A673 (cell line): ENCODE measurements at regions not wholly inside any gene's neighbourhood (a gene's known extent, or its start where the extent isn't known, plus 50 kb on each side); places are given as distances from the start of the nearest gene placed in this dataset.

Experiments
- BruUV-seq: library from RNA; stranded (reverse); fragments of 400-500 nt; replicated peaks from 2 replicates; lab custom pipeline; 2021; lab: Mats Ljungman, UMichigan
- CTCF ChIA-PET: fragments of 300-600 bp; sonication (Branson Sonifier 250); formaldehyde crosslinking; loops from one replicate; lab custom pipeline; 2022; ENCODE audit warnings: antibody characterized with exemption; lab: Charles Lee
- POLR2A ChIA-PET: fragments of 300-600 bp; sonication (Branson Sonifier 250); formaldehyde crosslinking; loops from one replicate; lab custom pipeline; 2022; ENCODE audit warnings: antibody characterized with exemption; ENCODE audit not compliant: low non-redundant PET; lab: Charles Lee
- DNase-seq: peaks from one replicate; pipeline ENCODE4 v3.0.0-alpha.2; 2015; ENCODE audit warnings: low spot score
- H3K27ac ChIP-seq: fragments of 200-600 bp; sonication (generic); 2 replicates; pipeline ENCODE4 v1.5.1; 2016; ENCODE audit warnings: mixed run types, low read depth, mild to moderate bottlenecking, mixed read lengths, antibody characterized with exemption, low read length; ENCODE audit not compliant: poor library complexity, severe bottlenecking
- H3K27me3 ChIP-seq: fragments of 200-600 bp; sonication (generic); replicated peaks from 2 replicates; pipeline ENCODE4 v1.6.1; 2017; ENCODE audit warnings: mixed run types, low read depth, mild to moderate bottlenecking, mixed read lengths, antibody characterized with exemption, low read length; ENCODE audit not compliant: insufficient read depth, poor library complexity
- H3K36me3 ChIP-seq: fragments of 200-600 bp; sonication (generic); 2 replicates; pipeline ENCODE4 v1.6.1; 2016; ENCODE audit warnings: mixed run types, mild to moderate bottlenecking, mixed read lengths, antibody characterized with exemption, low read length; ENCODE audit not compliant: insufficient read depth, poor library complexity, severe bottlenecking
- H3K4me1 ChIP-seq: fragments of 200-600 bp; sonication (generic); 2 replicates; pipeline ENCODE4 v1.6.1; 2017; ENCODE audit warnings: mixed run types, mild to moderate bottlenecking, mixed read lengths, antibody characterized with exemption, low read length; ENCODE audit not compliant: insufficient read depth, poor library complexity, severe bottlenecking
- H3K4me3 ChIP-seq: fragments of 200-600 bp; sonication (generic); 2 replicates; pipeline ENCODE4 v1.5.1; 2016; ENCODE audit warnings: low read depth, mixed run types, mild to moderate bottlenecking, mixed read lengths, low read length; ENCODE audit not compliant: poor library complexity, severe bottlenecking
- H3K9me3 ChIP-seq: fragments of 200-600 bp; sonication (generic); 2 replicates; pipeline ENCODE4 v1.6.1; 2016; ENCODE audit warnings: mixed run types, low read depth, mild to moderate bottlenecking, mixed read lengths, antibody characterized with exemption, low read length; ENCODE audit not compliant: poor library complexity, severe bottlenecking
- EZH2 ChIP-seq: fragments of 200-600 bp; sonication (generic); IDR thresholded peaks from 2 replicates; pipeline ENCODE4 v1.6.1; 2017; ENCODE audit warnings: borderline replicate concordance, low read depth, mild to moderate bottlenecking, mixed read lengths, antibody characterized with exemption, low read length; ENCODE audit not compliant: poor library complexity, severe bottlenecking
- intact Hi-C: fragments of 100-400 bp; cut with micrococcal nuclease; formaldehyde crosslinking; loops from one replicate; pipeline ENCODE4 v1.10.0; 2022; ENCODE audit not compliant: unreplicated experiment
- TF ChIP-seq, protein P1 (sequence below): fragments of 300-800, 200-600 bp; sonication (generic); conservative IDR thresholded peaks from 2 replicates; pipeline ENCODE4 v1.5.1; 2017; ENCODE audit warnings: low read depth, mild to moderate bottlenecking, antibody characterized with exemption, low read length, moderate library complexity, mixed read lengths

DNA sequence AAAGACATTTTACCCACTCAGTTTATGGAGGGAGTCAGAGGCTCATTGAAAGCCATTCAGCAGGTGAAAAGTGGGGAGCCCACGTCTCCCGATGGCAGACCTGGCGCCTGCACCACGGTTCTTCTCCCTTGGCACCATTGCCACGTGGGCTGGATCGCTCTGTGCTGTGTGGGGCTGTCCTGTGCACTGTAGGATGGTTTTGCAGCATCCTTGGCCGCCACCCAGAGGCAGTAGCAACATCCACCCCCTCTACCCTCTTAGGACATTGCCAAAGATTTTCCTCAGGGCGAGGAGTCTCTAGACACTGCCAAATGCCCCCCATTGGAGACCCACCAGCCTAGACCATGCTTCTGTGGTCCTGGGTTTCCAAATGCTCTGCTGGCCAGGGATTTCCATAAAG is 60.2 kb downstream of the SYNE3 start:
- no peaks in the 10 kb centered on the region for H3K9me3 ChIP-seq
- no peak for TF ChIP-seq EZH2
- TF ChIP-seq, protein P1, sequence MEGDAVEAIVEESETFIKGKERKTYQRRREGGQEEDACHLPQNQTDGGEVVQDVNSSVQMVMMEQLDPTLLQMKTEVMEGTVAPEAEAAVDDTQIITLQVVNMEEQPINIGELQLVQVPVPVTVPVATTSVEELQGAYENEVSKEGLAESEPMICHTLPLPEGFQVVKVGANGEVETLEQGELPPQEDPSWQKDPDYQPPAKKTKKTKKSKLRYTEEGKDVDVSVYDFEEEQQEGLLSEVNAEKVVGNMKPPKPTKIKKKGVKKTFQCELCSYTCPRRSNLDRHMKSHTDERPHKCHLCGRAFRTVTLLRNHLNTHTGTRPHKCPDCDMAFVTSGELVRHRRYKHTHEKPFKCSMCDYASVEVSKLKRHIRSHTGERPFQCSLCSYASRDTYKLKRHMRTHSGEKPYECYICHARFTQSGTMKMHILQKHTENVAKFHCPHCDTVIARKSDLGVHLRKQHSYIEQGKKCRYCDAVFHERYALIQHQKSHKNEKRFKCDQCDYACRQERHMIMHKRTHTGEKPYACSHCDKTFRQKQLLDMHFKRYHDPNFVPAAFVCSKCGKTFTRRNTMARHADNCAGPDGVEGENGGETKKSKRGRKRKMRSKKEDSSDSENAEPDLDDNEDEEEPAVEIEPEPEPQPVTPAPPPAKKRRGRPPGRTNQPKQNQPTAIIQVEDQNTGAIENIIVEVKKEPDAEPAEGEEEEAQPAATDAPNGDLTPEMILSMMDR, result no peak
- H3K4me1 ChIP-seq, result peaks cover 6% of the 10 kb centered on the region
- no peak overlapping the region for H3K27ac ChIP-seq
- no peak overlapping the region for H3K4me3 ChIP-seq
- BruUV-seq, result no TSS peak
- no peaks in the 10 kb centered on the region for H3K27me3 ChIP-seq
- H3K36me3 ChIP-seq, result no peaks in the 10 kb centered on the region
- DNase-seq, result no peak
- ChIA-PET POLR2A (no interaction called here), CTCF (no interaction called here)
- intact Hi-C loops, result no loop called here

DNA sequence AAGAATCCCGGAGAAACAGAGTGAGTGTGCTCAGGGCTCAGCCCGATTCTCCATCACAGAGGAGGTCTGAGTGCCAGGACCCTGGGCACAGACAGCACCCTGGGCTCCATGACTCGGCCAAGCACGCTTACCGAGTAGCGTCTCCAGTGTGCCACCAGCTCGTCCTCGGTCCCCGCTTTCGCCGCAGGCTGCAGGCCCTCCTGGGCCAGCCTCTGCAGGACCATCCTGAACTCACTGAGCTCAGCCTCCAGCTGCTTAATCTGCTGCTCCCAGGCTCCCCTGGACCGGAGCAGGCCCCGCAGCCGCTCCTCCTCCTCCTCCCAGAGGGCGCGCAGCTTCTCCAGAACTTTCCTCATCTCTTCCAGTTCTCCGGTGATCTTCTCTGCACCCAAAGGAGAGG is 61.2 kb downstream of the SYNE3 start:
- intact Hi-C loops, result no loop called here
- no peaks in the 10 kb centered on the region for H3K27me3 ChIP-seq
- no peaks in the 10 kb centered on the region for H3K9me3 ChIP-seq
- no peak for DNase-seq
- no peaks in the 10 kb centered on the region for H3K4me1 ChIP-seq
- no peaks in the 10 kb centered on the region for H3K36me3 ChIP-seq
- ChIA-PET CTCF (interaction anchor here (1.2 kb wide), 1 partner anchor 13 kb away, joined by 3 read pairs; no protein-coding TSS in a partner anchor), POLR2A (no interaction called here)
- TF ChIP-seq, protein P1, result no peak
- no peak for TF ChIP-seq EZH2
- no peak overlapping the region for H3K27ac ChIP-seq
- no peak overlapping the region for H3K4me3 ChIP-seq
- no TSS peak for BruUV-seq

DNA sequence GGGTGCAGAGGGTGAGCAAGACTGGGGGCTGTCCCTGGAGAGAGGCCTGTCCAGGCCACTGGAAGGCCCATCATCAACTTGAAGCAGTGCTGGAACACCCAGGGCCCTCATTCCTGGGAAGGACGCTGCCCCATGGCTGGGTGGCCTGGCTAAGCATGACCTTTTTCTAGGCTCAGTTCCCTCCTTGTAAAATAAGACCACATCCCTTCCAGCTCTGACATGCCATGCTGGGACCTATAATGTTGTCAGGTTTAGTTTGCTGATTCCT is 62.8 kb downstream of the SYNE3 start:
- Histone ChIP-seq H3K9me3 (no peaks in the 10 kb centered on the region), H3K4me3 (no peak overlapping the region), H3K27me3 (no peaks in the 10 kb centered on the region), H3K27ac (no peak overlapping the region), H3K4me1 (no peaks in the 10 kb centered on the region), H3K36me3 (no peaks in the 10 kb centered on the region)
- no peak for DNase-seq
- intact Hi-C loops, result no loop called here
- ChIA-PET CTCF (interaction anchor here (2.0 kb wide), 1 partner anchor 11 kb away, joined by 9 read pairs; no protein-coding TSS in a partner anchor), POLR2A (no interaction called here)
- TF ChIP-seq, protein P1, result no peak
- no peak for TF ChIP-seq EZH2
- no TSS peak for BruUV-seq
